Mucosa of gallbladder (tissue), 1 donor: ENCODE measurements at regions not wholly inside any gene's neighbourhood (a gene's known extent, or its start where the extent isn't known, plus 50 kb on each side); places are given as distances from the start of the nearest gene placed in this dataset.

Experiments
- DNase-seq: peaks from one replicate; pipeline ENCODE4 v3.0.0-alpha.2; 2020; ENCODE audit warnings: low spot score
- donor health status: DM: no; HTN: no; CAD: no.

- peak; percentile 58 for DNase-seq
Measured at GRCh38 chr14:76926521-76927251, 100.5 kb downstream of the LRRC74A start.

GRCh38 chr14:76925097-76925441 lies 98.9 kb downstream of the LRRC74A start:
- no peak for DNase-seq

GRCh38 chr14:76924371-76925096 lies 98.3 kb downstream of the LRRC74A start:
- DNase-seq: no peak

- no peak for DNase-seq
Measured at GRCh38 chr14:76923431-76924370, 97.5 kb downstream of the LRRC74A start.

GRCh38 chr14:76922584-76922983 lies 96.4 kb downstream of the LRRC74A start:
- DNase-seq: no peak

GRCh38 chr14:76922092-76922491 lies 95.9 kb downstream of the LRRC74A start:
- DNase-seq: no peak

- DNase-seq: no peak
Measured at GRCh38 chr14:76921088-76921399, 94.8 kb downstream of the LRRC74A start.

GRCh38 chr14:76920331-76921087 lies 94.3 kb downstream of the LRRC74A start:
- no peak for DNase-seq

- DNase-seq: peak; percentile 34
Measured at GRCh38 chr14:76919431-76920330, 93.5 kb downstream of the LRRC74A start.
